H9 (cell line): ENCODE measurements at regions not wholly inside any gene's neighbourhood (a gene's known extent, or its start where the extent isn't known, plus 50 kb on each side); places are given as distances from the start of the nearest gene placed in this dataset.

Source experiments
- DNase-seq: peaks from one replicate; pipeline ENCODE4 v3.0.0-alpha.2; 2017
- H2AFZ ChIP-seq: one replicate; pipeline ENCODE4 v1.6.1; 2013; ENCODE audit warnings: mild to moderate bottlenecking, low read length, control low read depth, moderate library complexity
- H2AK5ac ChIP-seq: 2 replicates; pipeline ENCODE4 v1.6.1; 2013; ENCODE audit warnings: low read length, control low read depth, mixed read lengths; ENCODE audit not compliant: insufficient read length
- H2BK120ac ChIP-seq: one replicate; pipeline ENCODE4 v1.6.1; 2013; ENCODE audit warnings: low read depth, mild to moderate bottlenecking, low read length, control low read depth, inconsistent platforms; ENCODE audit not compliant: poor library complexity, severe bottlenecking
- H2BK12ac ChIP-seq: 2 replicates; pipeline ENCODE4 v1.6.1; 2013; ENCODE audit warnings: low read length, control low read depth, mixed read lengths, low read depth; ENCODE audit not compliant: insufficient read length
- H2BK15ac ChIP-seq: 2 replicates; pipeline ENCODE4 v1.6.1; 2013; ENCODE audit warnings: low read depth, low read length, control low read depth
- H2BK20ac ChIP-seq: one replicate; pipeline ENCODE4 v1.6.1; 2013; ENCODE audit warnings: low read depth, mild to moderate bottlenecking, low read length, control low read depth, inconsistent platforms; ENCODE audit not compliant: poor library complexity, severe bottlenecking
- H2BK5ac ChIP-seq: 2 replicates; pipeline ENCODE4 v1.6.1; 2013; ENCODE audit warnings: low read length, control low read depth, mixed read lengths; ENCODE audit not compliant: insufficient read length
- H3K14ac ChIP-seq: 2 replicates; pipeline ENCODE4 v1.6.1; 2013; ENCODE audit warnings: low read length, control low read depth; ENCODE audit not compliant: insufficient read depth
- H3K18ac ChIP-seq: 2 replicates; pipeline ENCODE4 v1.6.1; 2013; ENCODE audit warnings: low read depth, mild to moderate bottlenecking, mixed read lengths, low read length, control low read depth; ENCODE audit not compliant: insufficient read length
- H3K23ac ChIP-seq: 2 replicates; pipeline ENCODE4 v1.6.1; 2013; ENCODE audit warnings: low read length, control low read depth, mixed read lengths, low read depth; ENCODE audit not compliant: insufficient read length
- H3K23me2 ChIP-seq: 2 replicates; pipeline ENCODE4 v1.6.1; 2013; ENCODE audit warnings: low read depth, mild to moderate bottlenecking, mixed read lengths, low read length, control low read depth; ENCODE audit not compliant: insufficient read length, poor library complexity, severe bottlenecking
- H3K27ac ChIP-seq: 2 replicates; pipeline ENCODE4 v1.5.1; 2013; ENCODE audit warnings: low read length, control low read depth, mixed read lengths, low read depth; ENCODE audit not compliant: insufficient read length
- H3K27me3 ChIP-seq: 2 replicates; pipeline ENCODE4 v1.6.1; 2013; ENCODE audit warnings: low read length, control low read depth, inconsistent platforms; ENCODE audit not compliant: insufficient read depth
- H3K4ac ChIP-seq: 2 replicates; pipeline ENCODE4 v1.6.1; 2013; ENCODE audit warnings: low read depth, mild to moderate bottlenecking, control low read depth, inconsistent platforms, low read length, moderate library complexity
- H3K4me1 ChIP-seq: 2 replicates; pipeline ENCODE4 v1.6.1; 2013; ENCODE audit warnings: low read length, control low read depth, inconsistent platforms; ENCODE audit not compliant: insufficient read depth
- H3K4me2 ChIP-seq: 2 replicates; pipeline ENCODE4 v1.6.1; 2013; ENCODE audit warnings: low read length, control low read depth, mixed read lengths; ENCODE audit not compliant: insufficient read length, insufficient read depth
- H3K56ac ChIP-seq: 2 replicates; pipeline ENCODE4 v1.6.1; 2013; ENCODE audit warnings: low read depth, mild to moderate bottlenecking, mixed read lengths, low read length, control low read depth; ENCODE audit not compliant: insufficient read length
- H3K79me1 ChIP-seq: 2 replicates; pipeline ENCODE4 v1.6.1; 2013; ENCODE audit warnings: low read depth, mild to moderate bottlenecking, moderate library complexity, low read length, control low read depth, inconsistent platforms; ENCODE audit not compliant: insufficient read depth, poor library complexity, severe bottlenecking
- H3K79me2 ChIP-seq: 2 replicates; pipeline ENCODE4 v1.6.1; 2013; ENCODE audit warnings: low read length, control low read depth, inconsistent platforms; ENCODE audit not compliant: insufficient read depth
- H3K9ac ChIP-seq: 2 replicates; pipeline ENCODE4 v1.6.1; 2013; ENCODE audit warnings: low read length, control low read depth, mixed read lengths; ENCODE audit not compliant: insufficient read length; ENCODE audit errors: extremely low read depth
- H3K9me3 ChIP-seq: one replicate; pipeline ENCODE4 v1.6.1; 2013; ENCODE audit warnings: low read depth, low read length, inconsistent platforms; ENCODE audit not compliant: control insufficient read depth
- H3T11ph ChIP-seq: one replicate; pipeline ENCODE4 v1.6.1; 2013; ENCODE audit warnings: mild to moderate bottlenecking, low read length, control low read depth, inconsistent platforms
- H4K20me1 ChIP-seq: one replicate; pipeline ENCODE4 v1.6.1; 2013; ENCODE audit not compliant: control insufficient read depth, insufficient read length, insufficient read depth
- H4K5ac ChIP-seq: 2 replicates; pipeline ENCODE4 v1.6.1; 2013; ENCODE audit warnings: low read depth, mild to moderate bottlenecking, mixed read lengths, low read length, control low read depth; ENCODE audit not compliant: insufficient read length
- H4K8ac ChIP-seq: replicated peaks from 2 replicates; pipeline ENCODE4 v1.6.1; 2013; ENCODE audit warnings: low read length, control low read depth, mixed read lengths, low read depth; ENCODE audit not compliant: insufficient read length
- H4K91ac ChIP-seq: 2 replicates; pipeline ENCODE4 v1.6.1; 2013; ENCODE audit warnings: low read depth, mild to moderate bottlenecking, moderate library complexity, mixed read lengths, low read length, control low read depth; ENCODE audit not compliant: insufficient read length
- H3K27ac Mint-ChIP-seq, 3 experiments: 2 replicates in 2 of 3; 3 replicates in 1 of 3; pipeline ENCODE4 v1.8.0; 2020 to 2021; ENCODE audit warnings: mixed read lengths in 3 of 3, mild to moderate bottlenecking in 1 of 3, moderate library complexity in 1 of 3
- H3K27me3 Mint-ChIP-seq: 2 replicates; pipeline ENCODE4 v1.8.0; 2021; ENCODE audit warnings: low read depth, mild to moderate bottlenecking, moderate library complexity, mixed read lengths
- H3K36me3 Mint-ChIP-seq, 3 experiments: 2 replicates in 2 of 3; 3 replicates in 1 of 3; pipeline ENCODE4 v1.8.0; 2020 to 2021; ENCODE audit warnings: low read depth in 3 of 3, mixed read lengths in 3 of 3; ENCODE audit not compliant: insufficient read depth in 1 of 3
- H3K4me1 Mint-ChIP-seq, 2 experiments: 2 replicates each; pipeline ENCODE4 v1.8.0; 2020; ENCODE audit warnings: mixed read lengths in 2 of 2
- H3K4me3 Mint-ChIP-seq, 2 experiments: 2 replicates in 1 of 2; 3 replicates in 1 of 2; pipeline ENCODE4 v1.8.0; 2020 to 2021; ENCODE audit warnings: mild to moderate bottlenecking in 2 of 2, mixed read lengths in 2 of 2, moderate library complexity in 1 of 2
- H3K9me3 Mint-ChIP-seq, 2 experiments: 2 replicates in 1 of 2; 3 replicates in 1 of 2; pipeline ENCODE4 v1.8.0; 2020; ENCODE audit warnings: mild to moderate bottlenecking in 2 of 2, mixed read lengths in 2 of 2, moderate library complexity in 1 of 2
- WGBS: extraction: QIAGEN DNeasy Blood & Tissue Kit; methylation state at CpG from one replicate; pipeline ENCODE4 v1.1.7; 2013; ENCODE audit warnings: missing lambda C conversion rate, low lambda C conversion rate, mixed read lengths; ENCODE audit not compliant: insufficient read length; ENCODE audit errors: extremely low coverage; 5-methylcytosine and 5-hydroxymethylcytosine counted together
- TF ChIP-seq, protein P1 (sequence below): fragments of 200-600 bp; sonication (generic); conservative IDR thresholded peaks from 3 replicates; pipeline ENCODE4 v1.8.0; 2021; ENCODE audit warnings: antibody characterized with exemption, mild to moderate bottlenecking

DNA sequence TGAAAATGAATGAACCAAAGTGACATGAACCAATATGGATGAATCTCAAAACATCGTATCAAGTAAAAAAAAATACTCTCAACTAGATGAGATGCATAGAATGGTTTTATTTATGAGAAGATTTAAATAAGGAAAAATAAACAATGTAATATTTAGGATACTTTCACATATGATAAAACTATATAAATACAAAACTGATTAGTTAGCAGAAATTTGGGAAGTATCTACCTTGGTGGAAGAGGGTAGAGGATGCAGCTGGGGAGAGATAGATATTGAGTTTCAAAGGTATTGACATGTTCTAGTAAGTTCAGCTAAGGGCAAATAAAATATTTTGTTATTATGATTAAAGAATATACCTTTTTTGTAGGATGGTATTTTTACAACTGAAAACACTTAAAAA, 463.1 kb downstream of the SH2D4B start:
- no CpG with 5 or more reads among the region's 1 CpG for WGBS
- Histone ChIP-seq H3K18ac (no peak overlapping the region), H4K8ac (no peak overlapping the region), H3K9ac (no peak overlapping the region), H4K20me1 (no peaks in the 10 kb centered on the region), H3K23me2 (no peaks in the 10 kb centered on the region), H3K79me1 (no peaks in the 10 kb centered on the region), H3K9me3 (no peaks in the 10 kb centered on the region), H3K27me3 (no peaks in the 10 kb centered on the region), H4K91ac (no peak overlapping the region), H3K23ac (no peak overlapping the region), H3K56ac (no peak overlapping the region), H2AFZ (no peak overlapping the region), H4K5ac (no peak overlapping the region), H3K4me1 (no peaks in the 10 kb centered on the region), H3K4ac (no peak overlapping the region), H2AK5ac (no peak overlapping the region), H3T11ph (no peak overlapping the region), H3K4me2 (no peak overlapping the region), H3K14ac (no peak overlapping the region), H2BK120ac (no peak overlapping the region), H2BK5ac (no peak overlapping the region), H3K27ac (no peak overlapping the region), H2BK12ac (no peak overlapping the region), H2BK15ac (no peak overlapping the region), H3K79me2 (no peaks in the 10 kb centered on the region), H2BK20ac (no peak overlapping the region)
- Mint-ChIP-seq H3K4me3 (no peak overlapping the region), H3K9me3 (peaks cover 0 to 3% of the 10 kb centered on the region in 2 experiments; a peak in 4 of 5 replicates), H3K27ac (no peak overlapping the region), H3K36me3 (peaks cover 0 to 3% (median 0%) of the 10 kb centered on the region in 3 experiments; a peak in 1 of 7 replicates), H3K4me1 (no peaks in the 10 kb centered on the region), H3K27me3 (no peaks in the 10 kb centered on the region)
- TF ChIP-seq, protein P1, sequence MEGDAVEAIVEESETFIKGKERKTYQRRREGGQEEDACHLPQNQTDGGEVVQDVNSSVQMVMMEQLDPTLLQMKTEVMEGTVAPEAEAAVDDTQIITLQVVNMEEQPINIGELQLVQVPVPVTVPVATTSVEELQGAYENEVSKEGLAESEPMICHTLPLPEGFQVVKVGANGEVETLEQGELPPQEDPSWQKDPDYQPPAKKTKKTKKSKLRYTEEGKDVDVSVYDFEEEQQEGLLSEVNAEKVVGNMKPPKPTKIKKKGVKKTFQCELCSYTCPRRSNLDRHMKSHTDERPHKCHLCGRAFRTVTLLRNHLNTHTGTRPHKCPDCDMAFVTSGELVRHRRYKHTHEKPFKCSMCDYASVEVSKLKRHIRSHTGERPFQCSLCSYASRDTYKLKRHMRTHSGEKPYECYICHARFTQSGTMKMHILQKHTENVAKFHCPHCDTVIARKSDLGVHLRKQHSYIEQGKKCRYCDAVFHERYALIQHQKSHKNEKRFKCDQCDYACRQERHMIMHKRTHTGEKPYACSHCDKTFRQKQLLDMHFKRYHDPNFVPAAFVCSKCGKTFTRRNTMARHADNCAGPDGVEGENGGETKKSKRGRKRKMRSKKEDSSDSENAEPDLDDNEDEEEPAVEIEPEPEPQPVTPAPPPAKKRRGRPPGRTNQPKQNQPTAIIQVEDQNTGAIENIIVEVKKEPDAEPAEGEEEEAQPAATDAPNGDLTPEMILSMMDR: no peak
- no peak for DNase-seq
